HG02588 (cell line): ENCODE measurements at regions not wholly inside any gene's neighbourhood (a gene's known extent, or its start where the extent isn't known, plus 50 kb on each side); places are given as distances from the start of the nearest gene placed in this dataset.

Experiments
- ATAC-seq: cut with Tn5 transposase; IDR thresholded peaks from one replicate; pipeline ENCODE4 v1.9.1; 2021; ENCODE audit warnings: mild to moderate bottlenecking, moderate library complexity; ENCODE audit not compliant: unreplicated experiment

GRCh38 chr2:199629301-199629700 lies 171.6 kb upstream of the SATB2 start:
- no peak for ATAC-seq

- no peak for ATAC-seq
These were observed 169.7 kb upstream of the SATB2 start for GRCh38 chr2:199627417-199627816.

- ATAC-seq: no peak
These were observed 167.2 kb upstream of the SATB2 start for GRCh38 chr2:199624958-199625357.

GRCh38 chr2:199612509-199613130 lies 154.9 kb upstream of the SATB2 start:
- no peak for ATAC-seq

DNA sequence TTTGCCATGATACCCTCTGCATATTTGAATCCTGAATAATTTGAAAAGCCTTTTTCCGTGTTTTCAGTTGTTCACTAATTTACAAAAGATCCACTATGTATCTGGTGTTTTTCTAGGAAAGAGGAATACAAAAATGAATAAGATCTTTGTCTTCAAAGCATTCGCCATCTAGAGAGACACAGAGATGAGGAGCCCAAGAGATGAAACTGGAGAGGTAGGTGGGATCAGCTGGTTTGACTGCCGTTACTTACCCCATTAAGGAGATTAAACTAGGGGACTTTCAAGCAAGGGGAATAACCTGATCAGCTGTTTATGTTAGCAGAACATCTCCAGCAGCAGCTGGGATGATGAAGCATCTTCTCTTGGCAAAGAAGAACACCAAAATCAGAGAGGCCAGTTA lies 150.2 kb upstream of the SATB2 start:
- ATAC-seq: no peak

GRCh38 chr2:199606193-199606780 lies 148.5 kb upstream of the SATB2 start:
- ATAC-seq: no peak

DNA sequence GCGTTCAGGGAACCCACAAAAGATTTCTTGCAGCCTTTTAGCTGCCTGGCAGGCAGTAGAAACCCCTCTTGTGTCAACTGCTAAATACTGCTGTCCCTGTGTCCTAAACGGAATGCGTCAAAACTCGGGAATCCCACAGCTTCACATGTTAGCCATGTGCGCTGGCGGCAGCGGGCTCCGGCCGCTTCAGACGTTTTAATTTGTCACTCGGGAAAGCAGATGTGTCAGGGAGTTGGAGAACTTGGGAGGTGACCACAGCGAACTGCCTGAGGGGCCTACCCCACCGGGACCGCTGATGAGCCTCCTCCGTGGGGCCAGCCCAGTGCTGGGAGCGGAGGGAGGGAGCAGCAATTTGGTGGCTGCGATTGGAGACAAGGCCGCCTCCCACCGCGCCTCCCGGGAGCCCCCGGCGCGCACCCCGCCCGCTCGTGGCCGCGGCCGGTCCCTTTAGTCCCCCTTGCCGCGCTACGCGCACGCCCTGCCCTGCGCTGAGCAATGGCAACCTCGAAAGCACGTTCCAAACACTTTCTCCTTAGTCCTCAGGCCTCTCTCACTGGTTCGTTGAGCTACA lies 146.1 kb upstream of the SATB2 start:
- no peak for ATAC-seq

GRCh38 chr2:199602896-199603717 lies 145.4 kb upstream of the SATB2 start:
- ATAC-seq: no peak

DNA sequence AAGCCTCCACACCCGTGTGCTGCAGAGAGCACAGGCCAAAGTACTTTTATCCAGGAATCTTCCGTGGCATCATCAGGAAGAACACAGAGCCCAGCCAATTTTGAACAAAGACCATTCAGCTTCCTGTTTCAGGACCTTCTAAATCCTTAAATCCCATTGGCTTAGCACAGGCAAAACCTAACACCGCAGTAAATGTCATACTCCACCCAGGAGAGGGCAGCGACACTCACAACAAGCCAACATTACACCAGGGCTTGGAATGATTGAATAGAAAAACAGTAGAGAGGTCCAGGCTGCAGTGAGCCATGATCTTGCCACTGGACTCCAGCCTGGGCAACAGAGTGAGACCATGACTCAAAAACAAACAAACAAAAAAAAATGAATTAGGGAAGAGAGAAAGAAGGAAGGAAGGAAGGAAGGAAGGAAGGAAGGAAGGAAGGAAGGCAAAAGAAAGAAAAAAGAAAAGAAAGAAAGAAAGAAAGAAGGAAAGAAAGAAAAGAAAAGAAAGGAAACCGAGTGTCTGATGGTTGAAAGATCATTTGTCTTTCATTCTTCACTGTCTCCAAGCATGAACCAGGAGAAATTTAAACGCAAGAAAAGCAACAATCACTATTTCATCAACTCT lies 144.6 kb upstream of the SATB2 start:
- ATAC-seq: no peak

DNA sequence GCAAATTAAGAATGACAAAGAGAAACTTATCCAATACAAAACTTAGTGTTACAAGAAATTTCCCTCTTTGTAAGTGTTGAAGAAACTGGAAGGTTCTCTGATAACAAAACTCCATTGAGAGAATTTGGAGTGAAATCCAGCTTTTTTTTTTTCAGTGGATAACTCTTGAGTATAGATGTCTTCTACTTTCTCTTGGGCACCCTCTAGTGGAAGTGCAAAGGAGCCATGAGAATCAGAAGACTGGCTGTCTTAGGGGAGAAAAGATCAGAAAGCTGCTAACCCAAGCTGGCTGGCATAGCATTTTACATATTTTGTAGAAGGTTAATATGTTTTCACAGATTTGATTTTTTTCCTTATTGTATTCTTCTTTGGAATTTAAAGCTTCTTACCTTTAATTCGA lies 138.8 kb upstream of the SATB2 start:
- ATAC-seq: no peak

DNA sequence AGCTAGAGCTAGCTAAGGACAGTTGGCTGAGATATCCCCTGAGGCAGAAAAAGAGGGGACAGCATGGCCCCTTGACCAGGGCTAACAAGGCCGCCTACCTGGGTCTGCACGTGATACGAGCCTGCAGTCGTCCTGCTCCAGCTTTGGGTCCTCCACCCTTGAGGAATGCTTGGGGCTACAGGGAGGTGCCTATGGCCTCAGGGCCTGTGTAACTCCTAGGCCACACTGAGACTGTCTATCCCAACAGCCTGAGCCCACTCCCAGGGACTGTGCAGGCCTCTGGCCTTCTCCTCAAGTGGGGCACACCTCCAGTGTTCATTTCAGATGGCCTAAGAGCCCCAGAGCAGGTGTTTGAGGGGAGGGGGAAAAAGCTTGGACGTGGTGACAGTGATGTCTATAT lies 136.7 kb upstream of the SATB2 start:
- ATAC-seq: no peak

- ATAC-seq: no peak
These were observed 134.1 kb upstream of the SATB2 start for GRCh38 chr2:199591826-199592225.

DNA sequence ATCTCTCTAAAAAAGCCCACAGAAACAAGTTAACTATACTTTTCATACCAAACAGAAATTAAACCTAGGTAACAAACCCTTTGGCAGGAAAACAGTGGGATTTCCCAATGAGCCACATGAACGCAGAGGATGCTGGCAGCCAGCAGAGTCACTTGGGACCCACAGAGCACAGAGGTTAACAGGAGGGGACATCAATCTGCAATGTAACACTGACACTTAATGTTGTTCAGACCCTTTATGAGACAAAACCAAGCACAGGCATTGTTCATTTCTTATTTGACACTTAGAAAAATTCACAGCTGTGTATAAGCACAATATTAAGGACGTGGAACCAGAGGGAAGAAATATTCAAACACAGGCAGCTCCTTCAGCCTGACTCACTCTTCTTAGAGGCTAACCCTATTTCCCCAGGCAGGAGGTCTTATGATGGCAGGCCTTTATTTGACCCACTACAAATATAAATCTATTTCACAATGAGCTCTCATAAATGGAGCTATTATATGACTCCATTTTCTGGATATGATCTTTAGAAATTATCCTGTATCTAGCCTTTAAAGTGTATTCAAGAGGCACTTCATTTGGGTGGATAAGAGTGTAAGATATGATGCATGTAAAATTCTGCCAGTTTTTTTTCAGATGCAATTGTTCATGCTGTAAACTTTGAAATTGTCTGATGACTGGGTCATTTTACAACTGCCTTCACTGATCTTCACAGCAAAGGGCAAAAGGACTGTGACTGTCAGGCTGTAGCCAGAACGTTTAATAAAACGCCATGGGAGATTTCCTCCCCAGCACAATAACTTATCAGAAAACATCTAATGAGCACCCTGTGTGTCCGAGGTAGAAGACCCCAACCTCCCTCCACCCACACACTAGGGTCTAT lies 132.8 kb upstream of the SATB2 start:
- ATAC-seq: no peak

- no peak for ATAC-seq
These were observed 131.6 kb upstream of the SATB2 start for GRCh38 chr2:199589306-199589705.

DNA sequence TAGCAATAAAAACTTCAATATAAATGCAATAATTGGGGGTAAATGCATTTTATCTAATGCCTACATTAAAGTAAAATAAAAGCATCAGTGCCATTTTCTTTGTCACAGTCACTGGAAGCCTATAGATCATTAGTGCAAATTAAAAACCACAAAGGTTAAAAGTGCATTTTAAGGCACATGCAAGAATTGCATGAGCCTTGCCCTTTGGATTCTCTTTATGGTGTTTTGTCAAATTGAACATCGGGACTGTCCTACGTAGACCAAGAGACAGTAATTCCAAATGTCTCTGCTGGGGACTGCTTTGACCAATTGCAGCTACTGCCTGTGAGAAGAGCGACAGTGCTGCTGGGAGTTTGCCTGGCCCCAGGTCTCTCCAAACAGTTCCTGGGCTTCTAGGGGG lies 130.3 kb upstream of the SATB2 start:
- ATAC-seq: no peak

- no peak for ATAC-seq
These were observed 128.9 kb upstream of the SATB2 start for GRCh38 chr2:199586646-199587045.

DNA sequence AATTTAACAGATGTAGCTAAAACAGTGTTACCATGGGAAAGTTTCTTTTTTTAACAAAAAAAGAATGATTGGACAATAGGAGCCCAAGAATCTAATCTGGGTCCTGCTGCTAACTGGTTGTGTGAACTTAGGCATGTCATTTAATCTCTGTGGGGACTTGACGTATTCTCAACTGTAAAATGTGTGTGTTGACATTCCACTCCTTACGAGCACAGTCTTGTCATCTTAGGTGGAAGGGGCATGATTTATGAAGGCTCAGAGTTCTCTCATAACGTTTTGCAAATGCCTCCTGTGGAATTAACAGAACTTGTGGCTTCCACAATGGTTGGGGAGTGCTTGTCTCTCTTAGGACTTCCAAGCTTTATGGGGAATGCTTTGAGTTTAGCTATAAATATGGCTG lies 125.9 kb upstream of the SATB2 start:
- no peak for ATAC-seq

- no peak for ATAC-seq
These were observed 124.2 kb upstream of the SATB2 start for GRCh38 chr2:199581935-199582360.

DNA sequence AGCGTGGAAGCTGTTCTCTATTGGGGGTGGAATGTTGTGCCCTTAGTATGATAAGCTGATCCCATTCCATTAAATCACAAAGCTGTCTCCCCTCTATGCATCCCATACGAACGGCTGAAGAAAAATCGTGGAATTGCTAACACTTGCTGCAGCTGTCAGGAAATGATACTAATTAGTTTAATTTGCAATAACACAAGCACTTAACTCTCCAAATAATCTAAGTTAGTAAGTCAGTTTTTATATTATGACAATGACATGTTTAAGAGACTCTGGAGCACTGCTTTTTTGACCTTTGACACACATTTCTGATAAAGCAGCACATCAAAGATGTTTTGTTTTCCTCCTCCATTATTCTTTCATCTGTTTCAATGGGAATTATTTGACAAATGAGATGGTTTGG lies 123.7 kb upstream of the SATB2 start:
- ATAC-seq: no peak

DNA sequence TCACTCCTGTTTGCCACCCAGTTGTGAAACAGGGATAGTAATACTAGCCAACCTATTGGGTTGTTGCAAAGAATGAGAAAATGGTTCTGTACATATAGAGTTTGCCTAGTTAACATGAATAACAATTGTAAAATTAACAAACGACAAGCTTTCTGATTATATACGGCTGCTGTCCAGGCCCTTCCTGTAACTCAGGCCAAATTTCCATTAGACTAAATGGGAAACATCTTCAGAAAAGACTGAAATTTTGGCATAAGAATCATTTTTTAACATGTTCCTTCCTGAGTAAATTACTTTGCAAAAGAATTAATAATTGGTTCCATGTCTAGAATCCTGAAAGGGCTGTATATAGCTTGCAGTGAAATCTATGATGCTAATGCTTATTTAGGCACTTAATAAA lies 117.7 kb upstream of the SATB2 start:
- no peak for ATAC-seq
